GM12878 (cell line): ENCODE measurements at regions not wholly inside any gene's neighbourhood (a gene's known extent, or its start where the extent isn't known, plus 50 kb on each side); places are given as distances from the start of the nearest gene placed in this dataset.

Experiments used
- ATAC-seq: fragments of 200-7000 bp; cut with Tn5 transposase; 3 replicates; pipeline ENCODE4 v1.9.1; 2020; ENCODE audit warnings: mild to moderate bottlenecking, moderate library complexity
- BruUV-seq: library from RNA; stranded (reverse); fragments of 400-500 nt; replicated peaks from 2 replicates; lab custom pipeline; 2021; lab: Mats Ljungman, UMichigan
- CTCF ChIA-PET: fragments of 300-600 bp; sonication (Branson Sonifier 250); formaldehyde crosslinking; extraction: SDS; loops from one replicate; lab custom pipeline; 2021; ENCODE audit warnings: inconsistent platforms; lab: Yijun Ruan, JAX
- POLR2A ChIA-PET: fragments of 350-600 bp; formaldehyde crosslinking; extraction: SDS; loops from one replicate; lab custom pipeline; 2021; ENCODE audit warnings: inconsistent platforms; lab: Charles Lee
- RAD21 ChIA-PET: fragments of 300-600 bp; sonication (Branson Sonifier 250); formaldehyde crosslinking; loops from one replicate; lab custom pipeline; 2023; ENCODE audit warnings: antibody characterized with exemption; ENCODE audit not compliant: unreplicated experiment; lab: Charles Lee
- SMC1A ChIA-PET: fragments of 300-600 bp; sonication (Branson Sonifier 250); formaldehyde crosslinking; loops from one replicate; lab custom pipeline; 2023; ENCODE audit not compliant: unreplicated experiment, uncharacterized antibody; lab: Charles Lee
- DNase-seq: peaks from one replicate; pipeline ENCODE4 v3.0.0-alpha.2; 2011; ENCODE audit warnings: low read depth, low spot score
- FAIRE-seq: peaks from 3 replicates; lab custom pipeline; 2011; peaks lifted over from hg19 to GRCh38; lab: Jason Lieb, UNC
- H2AFZ ChIP-seq: 2 replicates; pipeline ENCODE4 v1.6.0; 2011; ENCODE audit warnings: low read depth, low read length, control low read depth; ENCODE audit not compliant: control insufficient read depth
- H3K27ac ChIP-seq: 2 replicates; pipeline ENCODE4 v1.5.1; 2011; ENCODE audit warnings: control low read depth; ENCODE audit not compliant: control insufficient read depth, insufficient read depth
- H3K27me3 ChIP-seq, 2 experiments: replicated peaks in 1 of 2; 2 replicates each; pipeline versions ENCODE4 v1.6.0 to v1.6.1; 2011; ENCODE audit warnings: low read length in 1 of 2; ENCODE audit not compliant: control insufficient read depth in 2 of 2, insufficient read depth in 2 of 2
- H3K36me3 ChIP-seq, 2 experiments: 2 replicates each; pipeline ENCODE4 v1.5.1; 2011; ENCODE audit warnings: low read length in 1 of 2; ENCODE audit not compliant: control insufficient read depth in 2 of 2, insufficient read depth in 2 of 2
- H3K4me1 ChIP-seq: 2 replicates; pipeline ENCODE4 v1.6.1; 2011; ENCODE audit warnings: mild to moderate bottlenecking, low read length, moderate library complexity, mixed read lengths; ENCODE audit not compliant: control insufficient read depth, insufficient read depth
- H3K4me2 ChIP-seq: 2 replicates; pipeline ENCODE4 v1.6.0; 2011; ENCODE audit warnings: control low read depth; ENCODE audit not compliant: control insufficient read depth, insufficient read depth
- H3K4me3 ChIP-seq: fragments of 200-600 bp; sonication (generic); 2 replicates; pipeline ENCODE4 v1.5.1; 2016
- H3K79me2 ChIP-seq: 2 replicates; pipeline ENCODE4 v1.6.0; 2011; ENCODE audit warnings: low read length; ENCODE audit not compliant: control insufficient read depth, insufficient read depth
- H3K9ac ChIP-seq: 2 replicates; pipeline ENCODE4 v1.8.0; 2011; ENCODE audit warnings: low read length, control low read depth, mixed read lengths; ENCODE audit not compliant: control insufficient read depth, insufficient read depth
- H3K9me3 ChIP-seq: replicated peaks from 3 replicates; pipeline ENCODE4 v1.5.1; 2011; ENCODE audit warnings: mild to moderate bottlenecking, low read length; ENCODE audit not compliant: control insufficient read depth, insufficient read depth
- H4K20me1 ChIP-seq: 2 replicates; pipeline ENCODE4 v1.6.0; 2011; ENCODE audit not compliant: control insufficient read depth, insufficient read depth
- BRCA1 ChIP-seq: IDR thresholded peaks from 2 replicates; pipeline ENCODE4 v1.6.1; 2011; ENCODE audit warnings: low read depth, low read length, improper control_type of control experiment
- CBFB ChIP-seq: IDR thresholded peaks from 2 replicates; pipeline ENCODE4 v1.6.1; 2016; ENCODE audit warnings: antibody characterized with exemption, low read depth
- CEBPB ChIP-seq, 2 experiments: fragments of 150-350 bp in 1 of 2; IDR thresholded peaks; 2 replicates each; pipeline ENCODE4 v1.6.1; 2012 to 2014; ENCODE audit warnings: low read depth in 2 of 2, low read length in 2 of 2, borderline replicate concordance in 1 of 2, inconsistent platforms in 1 of 2
- FOXK2 ChIP-seq: fragments of 450-650 bp; IDR thresholded peaks from 2 replicates; pipeline ENCODE4 v1.6.1; 2017; ENCODE audit warnings: mild to moderate bottlenecking, moderate library complexity
- FOXM1 ChIP-seq: IDR thresholded peaks from 2 replicates; pipeline ENCODE4 v1.6.1; 2012; ENCODE audit warnings: low read depth, mild to moderate bottlenecking, inconsistent platforms, low read length, moderate library complexity
- JUNB ChIP-seq: IDR thresholded peaks from 2 replicates; pipeline ENCODE4 v1.6.1; 2016; ENCODE audit warnings: antibody characterized with exemption, mild to moderate bottlenecking
- MEF2A ChIP-seq: IDR thresholded peaks from 2 replicates; pipeline ENCODE4 v1.6.1; 2011; ENCODE audit warnings: low read depth, mild to moderate bottlenecking, low read length, moderate library complexity; ENCODE audit not compliant: insufficient read depth
- MYC ChIP-seq: IDR thresholded peaks from 2 replicates; pipeline ENCODE4 v1.6.1; 2011; ENCODE audit warnings: mild to moderate bottlenecking, low read length, moderate library complexity, inconsistent platforms; ENCODE audit not compliant: insufficient read depth, insufficient replicate concordance, insufficient read length, severe bottlenecking
- NFIC ChIP-seq: IDR thresholded peaks from 2 replicates; pipeline ENCODE4 v1.6.1; 2012; ENCODE audit warnings: low read depth, mild to moderate bottlenecking, inconsistent platforms, low read length, moderate library complexity
- NFYB ChIP-seq: IDR thresholded peaks from 2 replicates; pipeline ENCODE4 v1.6.1; 2011; ENCODE audit warnings: low read depth, mild to moderate bottlenecking, low read length, improper control_type of control experiment, moderate library complexity; ENCODE audit not compliant: insufficient read depth
- NR2F1 ChIP-seq: fragments of 450-650 bp; conservative IDR thresholded peaks from 2 replicates; pipeline ENCODE4 v1.6.1; 2017; ENCODE audit warnings: mild to moderate bottlenecking
- RCOR1 ChIP-seq: conservative IDR thresholded peaks from 2 replicates; pipeline ENCODE4 v1.6.1; 2012; ENCODE audit warnings: low read depth, low read length, improper control_type of control experiment
- RELA ChIP-seq: fragments of 450-650 bp; IDR thresholded peaks from 2 replicates; pipeline ENCODE4 v1.8.0; 2014; ENCODE audit warnings: borderline replicate concordance; ENCODE audit not compliant: partially characterized antibody
- RUNX3 ChIP-seq: IDR thresholded peaks from 2 replicates; pipeline ENCODE4 v1.6.1; 2012; ENCODE audit warnings: low read length, inconsistent platforms
- SMAD1 ChIP-seq: fragments of 450-650 bp; IDR thresholded peaks from 2 replicates; pipeline ENCODE4 v1.6.1; 2018; ENCODE audit warnings: mild to moderate bottlenecking, low read depth; ENCODE audit not compliant: partially characterized antibody
- SREBF1 ChIP-seq: IDR thresholded peaks from 2 replicates; pipeline ENCODE4 v1.6.1; 2012; ENCODE audit warnings: mild to moderate bottlenecking, low read length
- TCF12 ChIP-seq: IDR thresholded peaks from 2 replicates; pipeline ENCODE4 v1.6.1; 2011; ENCODE audit warnings: low read depth, mild to moderate bottlenecking, low read length
- WGBS: methylation state at CpG from one replicate; pipeline ENCODE4 v1.1.6; 2016; ENCODE audit warnings: low lambda C conversion rate; ENCODE audit not compliant: insufficient replicate concordance, insufficient coverage; ENCODE audit errors: missing lambda C conversion rate; 5-methylcytosine and 5-hydroxymethylcytosine counted together
- in situ Hi-C: fragments of 300-500 bp; cut with MboI; formaldehyde crosslinking; loops from 9 replicates; pipeline ENCODE4 v1.14.3; 2018; ENCODE audit warnings: mixed read lengths
- intact Hi-C: fragments of 100-400 bp; cut with micrococcal nuclease; formaldehyde crosslinking; loops from one replicate; pipeline ENCODE4 v1.14.2; 2022; ENCODE audit not compliant: unreplicated experiment
- TF ChIP-seq, protein P1 (sequence below), 3 experiments: IDR thresholded peaks in 2 of 3; conservative IDR thresholded peaks in 1 of 3; 2 replicates each; pipeline ENCODE4 v1.5.1; 2011; ENCODE audit warnings: low read depth in 3 of 3, low read length in 3 of 3, mild to moderate bottlenecking in 3 of 3, control low read depth in 2 of 3, moderate library complexity in 2 of 3, inconsistent platforms in 1 of 3, mixed read lengths in 1 of 3; ENCODE audit not compliant: control insufficient read depth in 2 of 3, insufficient read depth in 1 of 3; ENCODE audit errors: extremely low read depth in 1 of 3
- TF ChIP-seq, protein P2 (sequence below): fragments of 450-650 bp; conservative IDR thresholded peaks from 2 replicates; pipeline ENCODE4 v1.6.1; 2017; ENCODE audit warnings: mild to moderate bottlenecking, moderate library complexity
- TF ChIP-seq, protein P3 (sequence below): fragments of 450-650 bp; IDR thresholded peaks from 2 replicates; pipeline ENCODE4 v1.6.1; 2017; ENCODE audit warnings: mild to moderate bottlenecking

DNA sequence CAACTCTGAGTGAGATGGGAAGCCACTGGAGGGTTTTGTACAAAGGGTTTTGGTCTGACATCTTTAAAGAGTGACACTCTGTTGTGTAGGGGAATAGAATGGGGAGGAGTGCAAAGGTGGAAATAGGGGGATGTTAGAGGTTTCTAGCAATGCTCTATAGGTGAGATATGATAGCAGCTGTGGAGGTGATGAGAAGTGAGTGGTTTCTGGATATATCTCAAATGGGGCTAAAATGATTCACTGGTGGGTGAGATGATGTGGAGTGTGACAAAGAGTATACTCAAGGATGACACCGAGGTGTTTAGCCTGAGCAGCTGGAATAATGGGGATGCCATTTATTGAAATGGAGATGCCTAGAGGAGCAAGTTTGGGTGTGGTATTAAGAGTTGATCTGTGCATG, 426.4 kb downstream of the PCNX1 start:
- 0% methylated on average over 1 of the region's 1 CpG for WGBS
- no peak overlapping the region for H3K4me3 ChIP-seq
- no peak overlapping the region for H3K9ac ChIP-seq
- no peaks in the 10 kb centered on the region for H3K27me3 ChIP-seq
- H3K27ac ChIP-seq = no peak overlapping the region; the same call in 1 of the 2 replicates
- peaks cover 11% of the 10 kb centered on the region for H3K9me3 ChIP-seq
- DNase-seq = no peak
- intact Hi-C loops = no loop called here
- H2AFZ ChIP-seq = no peak overlapping the region
- in situ Hi-C loops = no loop called here
- FAIRE-seq = no peak
- no TSS peak for BruUV-seq
- CTCF ChIA-PET = interaction anchor here (1.1 to 1.5 kb wide), 2 partner anchors 11 to 15 kb away, joined by 3 to 4 read pairs; no protein-coding TSS in a partner anchor
- RAD21 ChIA-PET = interaction anchor here (0.5 to 1.1 kb wide), 4 partner anchors 11 to 178 kb away, joined by 3 read pairs; partner anchors contain the start of gene SIPA1L1
- H3K4me1 ChIP-seq = peaks cover 25% of the 10 kb centered on the region
- H3K36me3 ChIP-seq = peaks cover 4 to 5% of the 10 kb centered on the region in 2 experiments; a peak in 3 of 4 replicates
- H4K20me1 ChIP-seq = no peaks in the 10 kb centered on the region
- peaks cover 95% of the 10 kb centered on the region for H3K79me2 ChIP-seq
- POLR2A ChIA-PET = interaction anchor here (0.6 kb wide), 1 partner anchor 152 kb away, joined by 3 read pairs; no protein-coding TSS in a partner anchor
- peak overlapping the region; percentile 59; the same call in 1 of the 2 replicates for H3K4me2 ChIP-seq
- SMC1A ChIA-PET = interaction anchor here (0.6 to 2.3 kb wide), 6 partner anchors 9 to 23 kb away, joined by 3 to 9 read pairs (median 4); no protein-coding TSS in a partner anchor
- peak; percentile 52 for ATAC-seq
- TF ChIP-seq NFIC (0 out of 2 replicates have a peak, but pooled peaks have one; percentile 38), MYC (no peak), SMAD1 (no peak), CBFB (no peak), SREBF1 (no peak), JUNB (peak; percentile 74; the same call in 1 of the 2 replicates), RELA (no peak), CEBPB (IDR thresholded peaks at IDR 0.05; ENCODE audit: borderline replicate concordance in 1 of 2, low read depth in 2 of 2, low read length in 2 of 2) (no peak), MEF2A (no peak), NFYB (no peak), NR2F1 (no peak), TCF12 (0 out of 2 replicates have a peak, but pooled peaks have one; percentile 25), FOXK2 (no peak), FOXM1 (no peak), RUNX3 (peak; percentile 60), BRCA1 (no peak), RCOR1 (no peak)
- TF ChIP-seq, protein P1, sequence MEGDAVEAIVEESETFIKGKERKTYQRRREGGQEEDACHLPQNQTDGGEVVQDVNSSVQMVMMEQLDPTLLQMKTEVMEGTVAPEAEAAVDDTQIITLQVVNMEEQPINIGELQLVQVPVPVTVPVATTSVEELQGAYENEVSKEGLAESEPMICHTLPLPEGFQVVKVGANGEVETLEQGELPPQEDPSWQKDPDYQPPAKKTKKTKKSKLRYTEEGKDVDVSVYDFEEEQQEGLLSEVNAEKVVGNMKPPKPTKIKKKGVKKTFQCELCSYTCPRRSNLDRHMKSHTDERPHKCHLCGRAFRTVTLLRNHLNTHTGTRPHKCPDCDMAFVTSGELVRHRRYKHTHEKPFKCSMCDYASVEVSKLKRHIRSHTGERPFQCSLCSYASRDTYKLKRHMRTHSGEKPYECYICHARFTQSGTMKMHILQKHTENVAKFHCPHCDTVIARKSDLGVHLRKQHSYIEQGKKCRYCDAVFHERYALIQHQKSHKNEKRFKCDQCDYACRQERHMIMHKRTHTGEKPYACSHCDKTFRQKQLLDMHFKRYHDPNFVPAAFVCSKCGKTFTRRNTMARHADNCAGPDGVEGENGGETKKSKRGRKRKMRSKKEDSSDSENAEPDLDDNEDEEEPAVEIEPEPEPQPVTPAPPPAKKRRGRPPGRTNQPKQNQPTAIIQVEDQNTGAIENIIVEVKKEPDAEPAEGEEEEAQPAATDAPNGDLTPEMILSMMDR (IDR thresholded peaks at IDR 0.05 in 2 of 3, conservative IDR thresholded peaks at IDR 0.05 in 1 of 3; ENCODE audit: control insufficient read depth in 2 of 3, extremely low read depth in 1 of 3, insufficient read depth in 1 of 3, low read depth in 3 of 3, low read length in 3 of 3) = no peak
- TF ChIP-seq, protein P2, sequence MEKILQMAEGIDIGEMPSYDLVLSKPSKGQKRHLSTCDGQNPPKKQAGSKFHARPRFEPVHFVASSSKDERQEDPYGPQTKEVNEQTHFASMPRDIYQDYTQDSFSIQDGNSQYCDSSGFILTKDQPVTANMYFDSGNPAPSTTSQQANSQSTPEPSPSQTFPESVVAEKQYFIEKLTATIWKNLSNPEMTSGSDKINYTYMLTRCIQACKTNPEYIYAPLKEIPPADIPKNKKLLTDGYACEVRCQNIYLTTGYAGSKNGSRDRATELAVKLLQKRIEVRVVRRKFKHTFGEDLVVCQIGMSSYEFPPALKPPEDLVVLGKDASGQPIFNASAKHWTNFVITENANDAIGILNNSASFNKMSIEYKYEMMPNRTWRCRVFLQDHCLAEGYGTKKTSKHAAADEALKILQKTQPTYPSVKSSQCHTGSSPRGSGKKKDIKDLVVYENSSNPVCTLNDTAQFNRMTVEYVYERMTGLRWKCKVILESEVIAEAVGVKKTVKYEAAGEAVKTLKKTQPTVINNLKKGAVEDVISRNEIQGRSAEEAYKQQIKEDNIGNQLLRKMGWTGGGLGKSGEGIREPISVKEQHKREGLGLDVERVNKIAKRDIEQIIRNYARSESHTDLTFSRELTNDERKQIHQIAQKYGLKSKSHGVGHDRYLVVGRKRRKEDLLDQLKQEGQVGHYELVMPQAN = no peak
- TF ChIP-seq, protein P3, sequence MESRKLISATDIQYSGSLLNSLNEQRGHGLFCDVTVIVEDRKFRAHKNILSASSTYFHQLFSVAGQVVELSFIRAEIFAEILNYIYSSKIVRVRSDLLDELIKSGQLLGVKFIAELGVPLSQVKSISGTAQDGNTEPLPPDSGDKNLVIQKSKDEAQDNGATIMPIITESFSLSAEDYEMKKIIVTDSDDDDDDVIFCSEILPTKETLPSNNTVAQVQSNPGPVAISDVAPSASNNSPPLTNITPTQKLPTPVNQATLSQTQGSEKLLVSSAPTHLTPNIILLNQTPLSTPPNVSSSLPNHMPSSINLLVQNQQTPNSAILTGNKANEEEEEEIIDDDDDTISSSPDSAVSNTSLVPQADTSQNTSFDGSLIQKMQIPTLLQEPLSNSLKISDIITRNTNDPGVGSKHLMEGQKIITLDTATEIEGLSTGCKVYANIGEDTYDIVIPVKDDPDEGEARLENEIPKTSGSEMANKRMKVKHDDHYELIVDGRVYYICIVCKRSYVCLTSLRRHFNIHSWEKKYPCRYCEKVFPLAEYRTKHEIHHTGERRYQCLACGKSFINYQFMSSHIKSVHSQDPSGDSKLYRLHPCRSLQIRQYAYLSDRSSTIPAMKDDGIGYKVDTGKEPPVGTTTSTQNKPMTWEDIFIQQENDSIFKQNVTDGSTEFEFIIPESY = no peak
